Activated CD4-positive, alpha-beta T cell treated with anti-CD3 and anti-CD28 coated beads, Interleukin-2, amount 50 U/mL, for 24 hours (primary cell): ENCODE measurements at regions not wholly inside any gene's neighbourhood (a gene's known extent, or its start where the extent isn't known, plus 50 kb on each side); places are given as distances from the start of the nearest gene placed in this dataset.

Experiments used
- DNase-seq, 2 donors: peaks; one replicate each; pipeline ENCODE4 v3.0.0-alpha.2; 2020; ENCODE audit warnings: low read depth in 1 of 2, low spot score in 1 of 2

DNA sequence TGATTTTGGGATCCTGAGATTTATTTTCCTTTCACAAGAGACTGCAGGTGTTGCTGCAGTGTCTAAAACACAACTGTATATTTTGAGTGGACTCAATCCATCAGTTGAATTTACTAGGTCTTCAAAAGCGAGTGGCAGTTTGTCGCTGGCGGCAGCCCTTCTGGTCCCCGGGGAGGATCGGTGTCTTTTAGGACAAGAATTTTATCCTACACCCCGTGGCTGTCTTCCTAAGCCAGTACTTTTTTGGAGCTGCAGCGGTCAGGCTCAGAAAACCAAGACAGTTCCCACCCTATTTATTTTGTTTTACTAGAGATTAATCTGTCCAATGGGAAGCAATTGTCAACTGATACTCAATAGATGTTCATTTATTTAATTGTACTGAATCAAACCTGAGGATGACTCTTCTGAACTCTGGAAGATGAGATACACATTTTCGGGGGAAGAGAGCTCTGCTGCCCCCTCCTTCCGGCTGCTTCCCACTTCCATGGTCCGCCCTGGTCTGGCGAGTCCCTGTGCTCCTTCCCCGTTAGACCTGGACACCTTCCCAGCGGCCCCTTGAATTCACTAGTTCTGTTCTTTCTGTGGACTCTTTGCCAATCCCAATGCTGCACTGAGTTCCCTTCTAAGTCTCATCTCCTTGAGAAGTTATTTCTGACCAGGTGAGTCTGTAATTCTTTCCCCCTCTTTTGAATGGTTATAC is 90.6 kb downstream of the ERMARD start:
- no peak for DNase-seq

DNA sequence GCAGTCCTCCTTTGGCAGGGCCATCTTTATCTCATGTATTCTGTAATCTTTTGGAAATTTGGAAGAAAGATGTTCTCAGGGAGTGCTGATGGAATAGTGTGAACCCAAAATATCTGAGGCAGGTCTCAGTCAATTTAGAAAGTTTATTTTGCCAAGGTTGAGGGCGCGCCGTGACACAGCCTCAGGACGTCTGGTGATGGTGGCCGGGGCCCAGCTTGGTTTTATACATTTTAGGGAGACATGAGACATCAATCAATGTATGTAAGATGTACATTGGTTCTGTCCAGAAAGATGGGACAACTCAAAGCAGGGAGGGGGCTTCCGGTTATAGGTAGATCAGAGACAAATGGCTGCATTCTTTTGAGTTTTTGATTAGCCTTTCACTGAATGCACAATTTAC is 89.8 kb downstream of the ERMARD start:
- no peak for DNase-seq

DNA sequence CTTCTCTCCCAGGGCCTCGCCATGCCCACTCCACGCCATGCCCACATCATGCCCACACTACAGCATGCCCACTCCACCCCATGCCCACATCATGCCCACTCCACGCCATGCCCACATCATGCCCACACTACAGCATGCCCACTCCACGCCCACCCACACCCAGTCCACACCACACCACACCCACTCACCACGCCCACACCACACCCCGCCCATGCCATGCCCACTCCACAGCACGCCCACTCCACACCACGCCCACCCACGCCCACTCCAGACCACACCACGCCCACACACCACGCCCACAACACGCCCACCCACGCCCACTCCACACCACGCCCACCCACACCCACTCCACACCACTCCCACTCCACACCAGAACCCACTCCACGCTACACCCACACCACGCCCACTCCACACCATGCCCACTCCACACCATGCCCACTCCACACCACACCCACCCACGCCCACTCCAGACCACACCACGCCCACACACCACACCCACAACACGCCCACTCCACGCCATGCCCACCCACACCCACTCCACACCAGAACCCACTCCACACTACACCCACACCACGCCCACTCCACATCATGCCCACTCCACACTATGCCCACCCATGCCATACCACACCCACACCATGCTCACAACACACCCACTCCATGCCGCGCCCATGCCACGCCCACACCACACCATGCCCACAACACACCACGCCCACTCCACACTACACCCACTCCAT is 88.6 kb downstream of the ERMARD start:
- DNase-seq: no peak

DNA sequence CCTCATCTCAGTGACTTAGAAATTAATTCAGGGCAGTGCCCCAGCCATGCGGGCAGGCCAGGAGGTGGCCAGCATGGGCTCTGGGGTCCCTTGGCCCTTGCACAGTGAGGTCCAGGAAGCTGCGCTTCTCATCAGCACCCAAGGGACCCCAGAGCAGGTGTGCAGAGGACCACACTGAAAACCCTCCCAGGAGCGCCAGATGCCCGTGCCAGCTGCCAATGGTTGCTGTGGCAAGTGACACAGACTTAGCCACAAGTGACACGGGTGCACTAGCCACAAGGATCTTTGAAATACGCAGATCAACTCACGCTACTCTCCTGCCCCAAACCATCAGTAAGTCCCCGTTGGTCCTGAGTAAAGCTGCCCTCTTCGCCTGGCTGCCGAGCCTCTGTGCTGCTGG is 88.1 kb downstream of the ERMARD start:
- no peak for DNase-seq

DNA sequence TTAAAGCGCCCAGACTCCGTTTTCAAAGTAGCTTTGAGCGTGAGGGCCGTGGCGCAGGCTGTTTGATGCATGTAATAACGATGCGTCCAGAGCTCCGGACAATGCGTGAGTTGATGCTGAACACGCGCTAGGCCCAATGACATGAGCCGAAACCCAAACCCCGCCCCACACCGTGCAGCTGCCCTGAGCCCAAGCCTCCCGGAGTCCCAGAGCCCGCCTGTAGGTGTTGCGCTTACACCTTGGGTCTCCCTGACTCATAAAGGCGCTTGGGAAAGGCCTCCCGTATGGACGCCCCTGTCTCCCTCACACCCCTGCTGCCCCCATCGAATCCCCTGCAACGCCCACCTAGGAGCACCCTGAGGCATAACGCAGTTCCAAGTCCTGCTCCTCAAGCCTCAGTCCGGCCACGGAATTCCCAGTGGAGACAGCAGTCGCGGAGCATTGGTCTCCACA is 87.6 kb downstream of the ERMARD start:
- no peak for DNase-seq

DNA sequence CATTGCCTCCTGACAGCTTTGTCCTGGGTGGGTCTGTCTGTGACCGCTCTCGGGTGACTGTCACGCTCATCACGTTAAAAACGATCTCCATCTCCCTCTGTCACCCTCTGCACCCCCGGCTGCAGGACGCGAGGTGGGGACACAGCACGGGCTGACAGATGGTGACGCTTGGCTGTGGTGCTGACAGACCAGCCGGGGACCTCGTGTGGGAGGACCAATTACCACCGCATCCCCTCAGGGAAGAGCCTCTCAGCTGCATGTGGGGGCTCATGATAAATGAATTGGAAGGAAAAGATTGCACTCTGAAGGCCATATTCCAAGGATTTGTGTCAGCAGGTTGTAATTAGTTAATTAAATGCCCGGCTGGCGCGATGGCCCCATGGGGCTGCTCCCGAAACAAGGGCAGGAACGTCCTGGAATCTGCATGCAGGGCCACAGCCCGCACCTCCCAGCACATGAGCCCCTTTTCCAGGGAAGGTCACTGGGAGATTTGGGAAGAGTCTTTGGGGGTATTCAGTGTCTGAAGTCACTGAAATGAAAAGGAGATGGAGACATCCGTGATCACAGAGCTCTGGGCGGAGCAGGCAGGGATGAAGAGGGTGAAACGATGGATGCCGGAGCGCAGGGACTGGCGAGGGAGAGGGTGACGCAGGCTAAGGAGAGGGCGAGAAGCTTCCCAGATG is 87.1 kb downstream of the ERMARD start:
- DNase-seq: no peak

DNA sequence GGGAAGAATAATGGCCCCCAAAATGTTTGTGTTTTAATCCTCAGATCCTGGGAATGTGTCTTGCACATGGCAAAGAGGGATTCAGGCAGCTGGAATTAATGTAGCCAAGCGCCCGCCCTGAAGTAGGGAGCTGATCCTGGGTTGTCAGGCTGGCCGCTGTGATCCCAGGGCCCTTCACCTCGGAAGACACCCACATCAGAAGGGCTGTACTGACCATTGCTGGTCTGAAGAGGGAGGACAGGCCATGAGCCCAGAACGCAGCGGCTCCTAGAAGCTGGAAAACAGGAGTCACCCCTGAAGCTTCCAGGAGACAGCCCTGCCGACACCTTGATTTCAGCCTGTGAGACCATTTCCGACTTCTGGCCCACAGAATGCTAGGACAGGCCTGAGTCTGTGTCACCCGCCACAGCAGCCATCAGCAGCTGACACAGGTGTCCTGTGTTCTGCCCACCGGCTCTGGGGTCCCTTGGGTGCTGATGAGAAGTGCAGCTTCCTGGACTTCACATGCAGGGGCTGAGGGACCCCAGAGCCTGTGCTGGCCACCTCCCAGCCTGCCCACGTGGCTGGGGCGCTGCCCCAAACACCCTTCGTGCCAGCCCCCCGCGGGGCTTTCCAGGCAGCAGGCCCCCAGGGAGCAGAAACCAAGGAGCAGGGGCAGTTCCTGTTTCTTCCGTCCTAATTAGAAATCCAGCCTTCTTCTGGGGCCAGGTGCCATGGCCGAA is 86.3 kb downstream of the ERMARD start:
- no peak for DNase-seq

DNA sequence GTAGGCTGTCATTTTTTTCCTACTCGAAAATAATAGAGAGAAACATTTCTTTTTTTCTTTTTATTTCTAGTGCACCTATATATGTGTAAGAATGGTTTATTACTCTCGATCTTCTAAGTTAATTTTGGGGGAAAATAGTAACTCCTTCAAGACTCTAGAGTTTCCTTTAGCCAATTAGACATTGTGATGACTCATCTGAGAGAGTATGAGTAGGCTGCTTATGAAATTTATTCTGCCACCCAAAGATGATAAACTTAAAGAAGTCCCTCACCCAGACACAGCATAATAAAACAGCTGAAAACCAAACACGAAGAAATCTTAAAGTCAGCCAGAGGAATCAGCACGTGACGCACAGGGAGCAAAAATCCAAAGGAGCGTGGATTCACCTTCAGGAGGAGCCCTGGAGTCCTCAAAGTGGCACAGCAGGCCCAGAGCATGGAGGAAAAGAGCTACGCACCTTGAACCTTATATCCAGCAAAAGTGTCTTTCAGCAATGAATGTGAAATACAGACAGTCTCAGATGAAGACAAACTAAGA is 81.9 kb downstream of the ERMARD start:
- DNase-seq: no peak

DNA sequence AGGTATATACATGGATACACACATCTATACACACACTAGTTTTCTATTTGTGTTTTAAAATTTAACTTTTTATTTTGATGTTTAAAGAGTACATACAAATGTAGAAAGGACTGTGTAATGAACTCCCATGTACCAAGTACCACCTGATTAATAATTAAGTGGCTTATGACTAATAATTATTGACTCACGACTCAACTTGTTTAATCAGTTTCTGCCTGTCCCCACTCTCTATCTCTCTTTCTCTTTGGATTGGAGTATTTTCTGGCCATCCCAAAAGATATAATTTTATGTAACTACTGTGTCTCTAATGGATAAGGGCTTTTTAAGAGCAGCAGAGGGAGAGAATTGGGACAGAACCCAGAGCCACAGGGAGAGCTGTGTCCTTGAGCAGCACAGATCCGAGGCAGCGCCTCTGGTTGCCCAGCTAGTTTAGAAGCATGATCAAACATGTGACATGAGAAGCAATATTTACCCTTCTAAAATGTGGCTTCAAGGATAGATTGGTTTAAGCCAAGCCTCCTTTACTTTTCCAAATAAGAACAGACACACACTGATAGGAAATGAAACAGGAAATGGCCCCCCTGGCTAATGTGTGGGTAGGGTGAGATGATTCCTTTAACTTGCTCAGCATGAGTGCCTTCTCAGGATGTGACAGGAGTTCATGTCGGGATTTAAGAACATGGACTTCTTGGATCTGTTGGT is 81.0 kb downstream of the ERMARD start:
- DNase-seq: no peak

DNA sequence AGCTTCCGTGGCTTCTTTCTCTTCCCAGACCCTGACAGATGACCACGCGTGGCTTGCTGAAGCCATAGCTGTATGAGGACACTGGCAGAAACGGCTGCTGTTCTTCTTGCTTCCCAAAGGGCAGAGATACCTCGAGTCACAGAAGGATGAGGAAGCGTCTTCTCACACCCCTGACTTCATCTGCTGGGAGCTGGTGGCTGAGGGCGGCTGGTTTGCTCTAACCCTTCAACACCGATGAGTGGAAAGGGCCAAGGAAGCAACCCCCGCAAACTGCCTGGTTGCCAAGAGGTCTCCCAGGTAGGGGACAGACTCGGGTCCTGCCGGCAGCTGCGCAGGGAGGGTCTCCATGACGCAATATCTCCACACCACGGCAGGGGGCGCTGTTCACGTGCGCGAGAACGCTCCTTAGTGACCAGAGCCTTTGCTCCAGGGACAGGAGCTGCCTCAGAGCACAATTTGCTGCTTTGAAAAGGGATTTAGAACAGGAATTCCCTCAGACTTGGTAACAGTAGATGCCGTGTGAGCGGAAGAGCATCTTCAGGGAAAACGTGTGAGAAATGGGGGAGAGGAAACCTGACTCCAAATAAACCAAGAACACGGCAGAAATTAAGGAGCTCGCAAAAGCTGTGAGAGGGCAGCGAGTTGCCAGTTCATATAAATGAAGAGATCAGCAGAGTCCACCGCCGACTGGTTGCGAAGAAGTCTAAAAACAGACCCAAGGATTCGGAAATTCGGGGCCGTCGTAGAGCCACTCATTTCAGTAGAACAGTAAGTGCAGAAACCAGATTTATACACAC is 80.2 kb downstream of the ERMARD start:
- DNase-seq: peak; percentile 51 to 58
